Mesenchymal stem cell (in vitro differentiated cells and primary cell): ENCODE measurements at regions not wholly inside any gene's neighbourhood (a gene's known extent, or its start where the extent isn't known, plus 50 kb on each side); places are given as distances from the start of the nearest gene placed in this dataset.
"Not testable (repeated sequence)": the region's sequence is repeated elsewhere in the genome, so short reads cannot be mapped to it uniquely, and the experiment has no call there.

ENCODE experiments used
- DNase-seq: peaks from one replicate; pipeline ENCODE4 v3.0.0-alpha.2; 2013
- H2AFZ ChIP-seq: one replicate; pipeline ENCODE4 v1.6.1; 2013; ENCODE audit warnings: low read depth, mild to moderate bottlenecking, control low read depth, inconsistent platforms, low read length, moderate library complexity
- H2AK5ac ChIP-seq: 2 replicates; pipeline ENCODE4 v1.6.1; 2013; ENCODE audit warnings: low read length, moderate library complexity, mild to moderate bottlenecking, inconsistent platforms; ENCODE audit not compliant: severe bottlenecking
- H2BK120ac ChIP-seq: one replicate; pipeline ENCODE4 v1.6.1; 2013; ENCODE audit warnings: low read depth, mild to moderate bottlenecking, inconsistent platforms, low read length, moderate library complexity
- H2BK12ac ChIP-seq, 2 experiments: one replicate each; pipeline ENCODE4 v1.6.1; 2013; ENCODE audit warnings: inconsistent platforms in 2 of 2, low read length in 2 of 2, mild to moderate bottlenecking in 2 of 2, moderate library complexity in 2 of 2, control low read depth in 1 of 2
- H2BK15ac ChIP-seq: one replicate; pipeline ENCODE4 v1.6.1; 2013; ENCODE audit warnings: mild to moderate bottlenecking, low read depth, inconsistent platforms; ENCODE audit not compliant: poor library complexity, severe bottlenecking
- H2BK5ac ChIP-seq: 2 replicates; pipeline ENCODE4 v1.6.1; 2013; ENCODE audit warnings: low read depth, mild to moderate bottlenecking, low read length, control low read depth, inconsistent platforms; ENCODE audit not compliant: poor library complexity, severe bottlenecking
- H3K14ac ChIP-seq, 2 experiments: one replicate each; pipeline ENCODE4 v1.6.1; 2013; ENCODE audit warnings: inconsistent platforms in 2 of 2, low read length in 2 of 2, control low read depth in 1 of 2, mild to moderate bottlenecking in 1 of 2, moderate library complexity in 1 of 2
- H3K18ac ChIP-seq, 2 experiments: one replicate each; pipeline ENCODE4 v1.6.1; 2013; ENCODE audit warnings: inconsistent platforms in 2 of 2, low read length in 2 of 2, control low read depth in 1 of 2, low read depth in 1 of 2, mild to moderate bottlenecking in 1 of 2
- H3K23ac ChIP-seq, 2 experiments: one replicate each; pipeline ENCODE4 v1.6.1; 2013; ENCODE audit warnings: inconsistent platforms in 2 of 2, low read length in 2 of 2, mild to moderate bottlenecking in 2 of 2, moderate library complexity in 2 of 2, control low read depth in 1 of 2
- H3K27ac ChIP-seq: 2 replicates; pipeline ENCODE4 v1.5.1; 2013; ENCODE audit warnings: mild to moderate bottlenecking, moderate library complexity, low read length, control low read depth, inconsistent platforms; ENCODE audit not compliant: poor library complexity, severe bottlenecking
- H3K27me3 ChIP-seq, 2 experiments: 2 replicates each; pipeline versions ENCODE4 v1.6.1 to v1.7.0; 2013; ENCODE audit warnings: low read length in 2 of 2, mild to moderate bottlenecking in 2 of 2, moderate library complexity in 2 of 2, control low read depth in 1 of 2, inconsistent platforms in 1 of 2; ENCODE audit not compliant: control insufficient read depth in 1 of 2, insufficient read depth in 1 of 2
- H3K36me3 ChIP-seq, 2 experiments: 2 replicates each; pipeline versions ENCODE4 v1.6.1 to v1.7.0; 2013; ENCODE audit warnings: low read length in 2 of 2, control low read depth in 1 of 2, inconsistent platforms in 1 of 2, low read depth in 1 of 2, mild to moderate bottlenecking in 1 of 2; ENCODE audit not compliant: insufficient read depth in 2 of 2, control insufficient read depth in 1 of 2
- H3K4ac ChIP-seq, 2 experiments: one replicate each; pipeline ENCODE4 v1.6.1; 2013; ENCODE audit warnings: inconsistent platforms in 2 of 2, low read length in 2 of 2, mild to moderate bottlenecking in 2 of 2, moderate library complexity in 2 of 2, control low read depth in 1 of 2, low read depth in 1 of 2
- H3K4me1 ChIP-seq: 2 replicates; pipeline ENCODE4 v1.6.1; 2013; ENCODE audit warnings: low read depth, low read length, control low read depth; ENCODE audit not compliant: control insufficient read depth, insufficient read depth
- H3K4me2 ChIP-seq: 2 replicates; pipeline ENCODE4 v1.6.1; 2013; ENCODE audit warnings: low read length, mild to moderate bottlenecking, inconsistent platforms; ENCODE audit not compliant: poor library complexity, severe bottlenecking
- H3K4me3 ChIP-seq, 2 experiments: 2 replicates each; pipeline versions ENCODE4 v1.5.1 to v1.7.0; 2013; ENCODE audit warnings: low read length in 2 of 2, mild to moderate bottlenecking in 2 of 2, control low read depth in 1 of 2, low read depth in 1 of 2; ENCODE audit not compliant: insufficient read depth in 1 of 2
- H3K79me1 ChIP-seq: replicated peaks from 2 replicates; pipeline ENCODE4 v1.6.1; 2013; ENCODE audit warnings: mild to moderate bottlenecking, control low read depth, low read length, inconsistent platforms; ENCODE audit not compliant: poor library complexity, severe bottlenecking
- H3K9ac ChIP-seq: 2 replicates; pipeline ENCODE4 v1.7.0; 2013; ENCODE audit warnings: mild to moderate bottlenecking, low read length, moderate library complexity
- H3K9me3 ChIP-seq: 2 replicates; pipeline ENCODE4 v1.7.0; 2013; ENCODE audit warnings: mild to moderate bottlenecking, low read length; ENCODE audit not compliant: control insufficient read depth
- H4K8ac ChIP-seq: one replicate; pipeline ENCODE4 v1.6.1; 2013; ENCODE audit warnings: inconsistent platforms, mild to moderate bottlenecking, low read length, moderate library complexity
- H4K91ac ChIP-seq: one replicate; pipeline ENCODE4 v1.6.1; 2013; ENCODE audit warnings: mild to moderate bottlenecking, low read length, inconsistent platforms
- WGBS: methylation state at CpG from one replicate; pipeline ENCODE4 v1.1.7; 2013; ENCODE audit warnings: mixed read lengths; 5-methylcytosine and 5-hydroxymethylcytosine counted together

- not testable (repeated sequence) for H4K91ac ChIP-seq, H3K4me3 ChIP-seq, H2AFZ ChIP-seq, H3K27me3 ChIP-seq, H3K79me1 ChIP-seq, H2BK12ac ChIP-seq, H3K18ac ChIP-seq, H2BK120ac ChIP-seq, H2AK5ac ChIP-seq, H2BK5ac ChIP-seq, H3K9me3 ChIP-seq, H3K4ac ChIP-seq, DNase-seq, H3K27ac ChIP-seq, H2BK15ac ChIP-seq, H3K14ac ChIP-seq, H3K4me2 ChIP-seq, H3K4me1 ChIP-seq, H4K8ac ChIP-seq, H3K9ac ChIP-seq, H3K36me3 ChIP-seq, H3K23ac ChIP-seq
- WGBS = 82% methylated on average over 9 of the region's 9 CpGs
These were observed 111.2 kb upstream of the VOPP1 start for GRCh38 chr7:55683501-55683900.

DNA sequence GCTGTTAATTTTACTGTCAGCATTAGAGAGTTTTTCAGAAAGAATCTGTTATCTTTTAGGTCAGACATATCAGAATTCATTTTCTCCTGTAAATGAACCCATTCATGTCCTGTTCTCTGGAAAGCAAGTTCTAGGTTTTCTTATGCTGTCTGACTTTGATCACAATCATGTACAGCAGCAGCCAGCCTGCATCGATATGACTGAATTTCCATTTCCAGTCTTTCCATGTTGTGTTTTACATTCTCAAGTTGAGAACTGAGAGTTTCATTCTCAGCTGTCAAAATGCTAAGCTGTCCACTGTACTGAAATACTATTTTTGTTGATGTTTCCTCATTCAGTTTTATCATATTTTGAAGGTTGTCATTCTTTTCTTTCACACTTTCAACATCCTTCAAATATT is 103.3 kb upstream of the VOPP1 start:
- not testable (repeated sequence) for H3K36me3 ChIP-seq, H4K91ac ChIP-seq, H3K9me3 ChIP-seq, H3K9ac ChIP-seq, DNase-seq, H2BK15ac ChIP-seq, H3K23ac ChIP-seq, H3K27ac ChIP-seq, H4K8ac ChIP-seq, H3K18ac ChIP-seq, H3K4me1 ChIP-seq, H3K14ac ChIP-seq, H2BK120ac ChIP-seq, H2BK12ac ChIP-seq, H3K4me2 ChIP-seq, H2BK5ac ChIP-seq, H3K27me3 ChIP-seq, H3K4ac ChIP-seq, H2AK5ac ChIP-seq, H3K4me3 ChIP-seq, H2AFZ ChIP-seq, H3K79me1 ChIP-seq
- no CpG with 5 or more reads among the region's 1 CpG for WGBS

- H3K27me3 ChIP-seq, H3K14ac ChIP-seq, H3K36me3 ChIP-seq, H2BK5ac ChIP-seq, H3K4me1 ChIP-seq, H3K9me3 ChIP-seq, H4K8ac ChIP-seq, H2BK15ac ChIP-seq, H2AK5ac ChIP-seq, H2BK12ac ChIP-seq, H3K4me2 ChIP-seq, H3K18ac ChIP-seq, H3K79me1 ChIP-seq, H2BK120ac ChIP-seq, H4K91ac ChIP-seq, H3K9ac ChIP-seq, H3K4ac ChIP-seq, H3K27ac ChIP-seq, H3K23ac ChIP-seq, H2AFZ ChIP-seq, H3K4me3 ChIP-seq, DNase-seq: not testable (repeated sequence)
These were observed 101.2 kb upstream of the VOPP1 start for GRCh38 chr7:55673525-55673924.

DNA sequence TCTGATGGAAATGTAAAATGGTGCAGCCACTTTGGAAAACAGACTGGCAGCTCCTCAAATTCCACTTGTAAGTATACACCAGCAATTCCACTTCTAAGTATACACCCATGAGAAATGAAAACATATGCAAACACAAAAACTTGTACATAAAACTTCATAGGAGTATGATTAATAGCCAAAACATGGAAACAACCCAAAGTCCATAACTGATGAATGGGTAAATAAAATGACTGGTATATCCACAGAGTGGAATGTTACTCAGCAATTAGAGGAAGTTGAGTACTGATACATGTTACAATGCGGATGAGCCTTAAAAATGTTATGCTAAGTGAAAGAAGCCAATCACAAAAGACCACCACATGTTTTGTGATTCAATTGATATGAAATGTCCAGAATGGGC is 99.8 kb upstream of the VOPP1 start:
- H2BK5ac ChIP-seq, H3K9me3 ChIP-seq, H3K23ac ChIP-seq, H3K27ac ChIP-seq, H3K4me1 ChIP-seq, H3K9ac ChIP-seq, H3K4me2 ChIP-seq, H3K36me3 ChIP-seq, H4K91ac ChIP-seq, H3K79me1 ChIP-seq, H2BK15ac ChIP-seq, H2BK120ac ChIP-seq, H2AK5ac ChIP-seq, H2BK12ac ChIP-seq, H3K18ac ChIP-seq, H3K4me3 ChIP-seq, H3K14ac ChIP-seq, DNase-seq, H4K8ac ChIP-seq, H3K27me3 ChIP-seq, H3K4ac ChIP-seq, H2AFZ ChIP-seq: not testable (repeated sequence)
- WGBS = no CpG with 5 or more reads among the region's 1 CpG
